GM23338 (cell line): ENCODE measurements at regions not wholly inside any gene's neighbourhood (a gene's known extent, or its start where the extent isn't known, plus 50 kb on each side); places are given as distances from the start of the nearest gene placed in this dataset.

ENCODE experiments used
- ATAC-seq: fragments of 200-7000 bp; cut with Tn5 transposase; 3 replicates; pipeline ENCODE4 v1.9.1; 2020
- DNase-seq: peaks from one replicate; pipeline ENCODE4 v3.0.0-alpha.2; 2015; ENCODE audit warnings: low spot score
- H2AFZ ChIP-seq: fragments of 200-600 bp; sonication (generic); 2 replicates; pipeline ENCODE4 v1.8.0; 2016; ENCODE audit warnings: antibody characterized with exemption, mild to moderate bottlenecking, moderate library complexity
- H3F3A ChIP-seq: fragments of 200-600 bp; sonication (generic); replicated peaks from 2 replicates; pipeline ENCODE4 v1.8.0; 2017; ENCODE audit warnings: antibody characterized with exemption, mixed run types, low read depth
- H3K27ac ChIP-seq: fragments of 200-600 bp; sonication (generic); 2 replicates; pipeline ENCODE4 v1.6.1; 2016; ENCODE audit warnings: low read depth
- H3K27me3 ChIP-seq: fragments of 200-600 bp; sonication (generic); 2 replicates; pipeline ENCODE4 v1.8.0; 2016; ENCODE audit warnings: mild to moderate bottlenecking, mixed run types, moderate library complexity; ENCODE audit not compliant: insufficient read depth
- H3K36me3 ChIP-seq: fragments of 200-600 bp; sonication (generic); 2 replicates; pipeline ENCODE4 v1.8.0; 2016; ENCODE audit warnings: mild to moderate bottlenecking; ENCODE audit not compliant: insufficient read depth
- H3K4me1 ChIP-seq: fragments of 200-600 bp; sonication (generic); 2 replicates; pipeline ENCODE4 v1.8.0; 2016; ENCODE audit warnings: mild to moderate bottlenecking, moderate library complexity; ENCODE audit not compliant: insufficient read depth
- H3K4me2 ChIP-seq: fragments of 200-600 bp; sonication (generic); 2 replicates; pipeline ENCODE4 v1.7.1; 2017; ENCODE audit warnings: mixed run types
- H3K4me3 ChIP-seq: fragments of 200-600 bp; sonication (generic); 2 replicates; pipeline ENCODE4 v1.6.1; 2016; ENCODE audit warnings: mixed run types
- H3K79me2 ChIP-seq: fragments of 200-600 bp; sonication (generic); replicated peaks from 2 replicates; pipeline ENCODE4 v1.8.0; 2017; ENCODE audit warnings: mild to moderate bottlenecking; ENCODE audit not compliant: insufficient read depth
- H3K9me2 ChIP-seq: fragments of 200-600 bp; sonication (generic); 2 replicates; pipeline ENCODE4 v1.8.0; 2017; ENCODE audit not compliant: insufficient read depth
- H4K20me1 ChIP-seq: fragments of 200-600 bp; sonication (generic); replicated peaks from 2 replicates; pipeline ENCODE4 v1.8.0; 2017; ENCODE audit warnings: mild to moderate bottlenecking; ENCODE audit not compliant: insufficient read depth
- H3K27ac Mint-ChIP-seq: 2 replicates; pipeline ENCODE4 v1.8.0; 2020; ENCODE audit warnings: inconsistent platforms, mild to moderate bottlenecking, moderate library complexity, mixed read lengths
- H3K27me3 Mint-ChIP-seq: 3 replicates; pipeline ENCODE4 v1.8.0; 2022; ENCODE audit warnings: low read depth, mild to moderate bottlenecking, moderate library complexity, mixed read lengths, inconsistent platforms; ENCODE audit not compliant: insufficient read depth, poor library complexity
- H3K36me3 Mint-ChIP-seq: 3 replicates; pipeline ENCODE4 v1.8.0; 2021; ENCODE audit warnings: low read depth, mild to moderate bottlenecking, inconsistent platforms, moderate library complexity, mixed read lengths
- H3K4me1 Mint-ChIP-seq: 3 replicates; pipeline ENCODE4 v1.8.0; 2020; ENCODE audit warnings: mild to moderate bottlenecking, inconsistent platforms, mixed read lengths
- H3K4me3 Mint-ChIP-seq: 3 replicates; pipeline ENCODE4 v1.8.0; 2021; ENCODE audit warnings: moderate library complexity, mild to moderate bottlenecking, inconsistent platforms, mixed read lengths
- H3K9me3 Mint-ChIP-seq: 3 replicates; pipeline ENCODE4 v1.8.0; 2020; ENCODE audit warnings: moderate library complexity, mild to moderate bottlenecking, inconsistent platforms, mixed read lengths
- CREB1 ChIP-seq: fragments of 250-450 bp; sonication (Bioruptor Pico); IDR thresholded peaks from 2 replicates; pipeline ENCODE4 v1.5.0; 2020; ENCODE audit warnings: low read depth, mild to moderate bottlenecking, moderate library complexity
- CTCF ChIP-seq, 2 experiments: fragments of 200-600 bp in 1 of 2; sonication (generic) in 1 of 2; conservative IDR thresholded peaks; 2 replicates each; pipeline versions ENCODE4 v1.5.1 to v1.6.1; 2016 to 2017; ENCODE audit warnings: antibody characterized with exemption in 2 of 2, low read depth in 2 of 2, mild to moderate bottlenecking in 2 of 2, moderate library complexity in 1 of 2
- ETS1 ChIP-seq: IDR thresholded peaks from 2 replicates; pipeline ENCODE4 v1.6.1; 2016; ENCODE audit warnings: antibody characterized with exemption
- EZH2 ChIP-seq: fragments of 200-600 bp; sonication (generic); IDR thresholded peaks from one replicate; pipeline ENCODE4 v1.8.0; 2017; ENCODE audit warnings: antibody characterized with exemption, mild to moderate bottlenecking, low read depth; ENCODE audit not compliant: unreplicated experiment
- EZH2phosphoT487 ChIP-seq: fragments of 200-600 bp; sonication (generic); IDR thresholded peaks from one replicate; pipeline ENCODE4 v1.8.1; 2018; ENCODE audit warnings: antibody characterized with exemption; ENCODE audit not compliant: unreplicated experiment
- JUNB ChIP-seq: IDR thresholded peaks from one replicate; pipeline ENCODE4 v1.6.1; 2016; ENCODE audit warnings: antibody characterized with exemption; ENCODE audit not compliant: unreplicated experiment
- NANOG ChIP-seq: IDR thresholded peaks from 2 replicates; pipeline ENCODE4 v1.6.1; 2016; ENCODE audit warnings: antibody characterized with exemption, borderline replicate concordance
- POLR2AphosphoS5 ChIP-seq: IDR thresholded peaks from 2 replicates; pipeline ENCODE4 v1.6.1; 2016; ENCODE audit warnings: antibody characterized with exemption, low read depth
- STAT1 ChIP-seq: IDR thresholded peaks from one replicate; pipeline ENCODE4 v1.6.1; 2016; ENCODE audit warnings: antibody characterized with exemption; ENCODE audit not compliant: unreplicated experiment
- ZNF114 ChIP-seq: fragments of 250-450 bp; sonication (Bioruptor Pico); IDR thresholded peaks from 2 replicates; pipeline ENCODE4 v1.5.0; 2020; ENCODE audit warnings: mild to moderate bottlenecking, moderate library complexity
- ZNF331 ChIP-seq: fragments of 250-450 bp; sonication (Bioruptor Pico); IDR thresholded peaks from 2 replicates; pipeline ENCODE4 v1.5.0; 2020; ENCODE audit warnings: low read depth, mild to moderate bottlenecking, moderate library complexity
- ZNF462 ChIP-seq: fragments of 250-450 bp; sonication (Bioruptor Pico); IDR thresholded peaks from 2 replicates; pipeline ENCODE4 v1.5.0; 2020; ENCODE audit warnings: mild to moderate bottlenecking, moderate library complexity
- TF ChIP-seq, protein P1 (sequence below): IDR thresholded peaks from one replicate; pipeline ENCODE4 v1.6.1; 2018; ENCODE audit warnings: antibody characterized with exemption; ENCODE audit not compliant: unreplicated experiment

GRCh38 chr5:60463179-60463868 is 236.6 kb downstream of the DEPDC1B start:
- no peaks in the 10 kb centered on the region for H3K79me2 ChIP-seq
- H3K27ac Mint-ChIP-seq, result no peak overlapping the region
- no peaks in the 10 kb centered on the region for H4K20me1 ChIP-seq
- H3K4me3 ChIP-seq, result no peak overlapping the region
- H3K9me2 ChIP-seq, result no peaks in the 10 kb centered on the region; the same call in 1 of the 2 replicates
- no peaks in the 10 kb centered on the region for H3K27me3 Mint-ChIP-seq
- no peak overlapping the region for H3K4me3 Mint-ChIP-seq
- no peaks in the 10 kb centered on the region for H3K4me1 ChIP-seq
- H3K4me2 ChIP-seq, result no peak overlapping the region
- H3F3A ChIP-seq, result no peaks in the 10 kb centered on the region
- no peaks in the 10 kb centered on the region for H3K36me3 ChIP-seq
- H3K4me1 Mint-ChIP-seq, result no peaks in the 10 kb centered on the region
- no peak overlapping the region for H2AFZ ChIP-seq
- H3K36me3 Mint-ChIP-seq, result no peaks in the 10 kb centered on the region
- no peak for TF ChIP-seq NANOG
- no peak for TF ChIP-seq ZNF331
- TF ChIP-seq ETS1, result no peak
- TF ChIP-seq CTCF (conservative IDR thresholded peaks at IDR 0.05; ENCODE audit: low read depth in 2 of 2), result no peak
- no peak for TF ChIP-seq ZNF114 (CRISPR knock-in tag)
- TF ChIP-seq ZNF462 (CRISPR knock-in tag), result no peak
- no peak for TF ChIP-seq EZH2
- no peak for TF ChIP-seq CREB1
- TF ChIP-seq, protein P1, sequence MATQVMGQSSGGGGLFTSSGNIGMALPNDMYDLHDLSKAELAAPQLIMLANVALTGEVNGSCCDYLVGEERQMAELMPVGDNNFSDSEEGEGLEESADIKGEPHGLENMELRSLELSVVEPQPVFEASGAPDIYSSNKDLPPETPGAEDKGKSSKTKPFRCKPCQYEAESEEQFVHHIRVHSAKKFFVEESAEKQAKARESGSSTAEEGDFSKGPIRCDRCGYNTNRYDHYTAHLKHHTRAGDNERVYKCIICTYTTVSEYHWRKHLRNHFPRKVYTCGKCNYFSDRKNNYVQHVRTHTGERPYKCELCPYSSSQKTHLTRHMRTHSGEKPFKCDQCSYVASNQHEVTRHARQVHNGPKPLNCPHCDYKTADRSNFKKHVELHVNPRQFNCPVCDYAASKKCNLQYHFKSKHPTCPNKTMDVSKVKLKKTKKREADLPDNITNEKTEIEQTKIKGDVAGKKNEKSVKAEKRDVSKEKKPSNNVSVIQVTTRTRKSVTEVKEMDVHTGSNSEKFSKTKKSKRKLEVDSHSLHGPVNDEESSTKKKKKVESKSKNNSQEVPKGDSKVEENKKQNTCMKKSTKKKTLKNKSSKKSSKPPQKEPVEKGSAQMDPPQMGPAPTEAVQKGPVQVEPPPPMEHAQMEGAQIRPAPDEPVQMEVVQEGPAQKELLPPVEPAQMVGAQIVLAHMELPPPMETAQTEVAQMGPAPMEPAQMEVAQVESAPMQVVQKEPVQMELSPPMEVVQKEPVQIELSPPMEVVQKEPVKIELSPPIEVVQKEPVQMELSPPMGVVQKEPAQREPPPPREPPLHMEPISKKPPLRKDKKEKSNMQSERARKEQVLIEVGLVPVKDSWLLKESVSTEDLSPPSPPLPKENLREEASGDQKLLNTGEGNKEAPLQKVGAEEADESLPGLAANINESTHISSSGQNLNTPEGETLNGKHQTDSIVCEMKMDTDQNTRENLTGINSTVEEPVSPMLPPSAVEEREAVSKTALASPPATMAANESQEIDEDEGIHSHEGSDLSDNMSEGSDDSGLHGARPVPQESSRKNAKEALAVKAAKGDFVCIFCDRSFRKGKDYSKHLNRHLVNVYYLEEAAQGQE, result no peak
- no peak for TF ChIP-seq POLR2AphosphoS5
- no peak for TF ChIP-seq JUNB
- no peak for TF ChIP-seq STAT1
- TF ChIP-seq EZH2phosphoT487, result no peak
- DNase-seq, result no peak
- H3K9me3 Mint-ChIP-seq, result no peaks in the 10 kb centered on the region
- H3K27me3 ChIP-seq, result no peaks in the 10 kb centered on the region
- ATAC-seq, result no peak
- H3K27ac ChIP-seq, result no peak overlapping the region
